Omental fat pad (tissue), 3 donors: ENCODE measurements at regions not wholly inside any gene's neighbourhood (a gene's known extent, or its start where the extent isn't known, plus 50 kb on each side); places are given as distances from the start of the nearest gene placed in this dataset.

Source experiments
- ATAC-seq: fragments of 150-250 bp; one replicate; pipeline ENCODE4 v1.9.1; 2016; ENCODE audit warnings: mild to moderate bottlenecking, moderate library complexity; ENCODE audit not compliant: low FRiP score
- DNase-seq: peaks from one replicate; pipeline ENCODE4 v3.0.0-alpha.2; 2019; ENCODE audit warnings: low spot score
- TF ChIP-seq, protein P1 (sequence below), 3 donors: fragments of 450-650 bp; IDR thresholded peaks; one replicate each; pipeline ENCODE4 v1.5.1; 2016 to 2017; ENCODE audit warnings: antibody characterized with exemption in 3 of 3, mild to moderate bottlenecking in 3 of 3, moderate library complexity in 2 of 3

- ATAC-seq (no peak), DNase-seq (no peak)
- TF ChIP-seq, protein P1, sequence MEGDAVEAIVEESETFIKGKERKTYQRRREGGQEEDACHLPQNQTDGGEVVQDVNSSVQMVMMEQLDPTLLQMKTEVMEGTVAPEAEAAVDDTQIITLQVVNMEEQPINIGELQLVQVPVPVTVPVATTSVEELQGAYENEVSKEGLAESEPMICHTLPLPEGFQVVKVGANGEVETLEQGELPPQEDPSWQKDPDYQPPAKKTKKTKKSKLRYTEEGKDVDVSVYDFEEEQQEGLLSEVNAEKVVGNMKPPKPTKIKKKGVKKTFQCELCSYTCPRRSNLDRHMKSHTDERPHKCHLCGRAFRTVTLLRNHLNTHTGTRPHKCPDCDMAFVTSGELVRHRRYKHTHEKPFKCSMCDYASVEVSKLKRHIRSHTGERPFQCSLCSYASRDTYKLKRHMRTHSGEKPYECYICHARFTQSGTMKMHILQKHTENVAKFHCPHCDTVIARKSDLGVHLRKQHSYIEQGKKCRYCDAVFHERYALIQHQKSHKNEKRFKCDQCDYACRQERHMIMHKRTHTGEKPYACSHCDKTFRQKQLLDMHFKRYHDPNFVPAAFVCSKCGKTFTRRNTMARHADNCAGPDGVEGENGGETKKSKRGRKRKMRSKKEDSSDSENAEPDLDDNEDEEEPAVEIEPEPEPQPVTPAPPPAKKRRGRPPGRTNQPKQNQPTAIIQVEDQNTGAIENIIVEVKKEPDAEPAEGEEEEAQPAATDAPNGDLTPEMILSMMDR (IDR thresholded peaks at IDR 0.05) = no peak
These were observed 322.0 kb upstream of the SOX11 start for GRCh38 chr2:5370158-5370557.

DNA sequence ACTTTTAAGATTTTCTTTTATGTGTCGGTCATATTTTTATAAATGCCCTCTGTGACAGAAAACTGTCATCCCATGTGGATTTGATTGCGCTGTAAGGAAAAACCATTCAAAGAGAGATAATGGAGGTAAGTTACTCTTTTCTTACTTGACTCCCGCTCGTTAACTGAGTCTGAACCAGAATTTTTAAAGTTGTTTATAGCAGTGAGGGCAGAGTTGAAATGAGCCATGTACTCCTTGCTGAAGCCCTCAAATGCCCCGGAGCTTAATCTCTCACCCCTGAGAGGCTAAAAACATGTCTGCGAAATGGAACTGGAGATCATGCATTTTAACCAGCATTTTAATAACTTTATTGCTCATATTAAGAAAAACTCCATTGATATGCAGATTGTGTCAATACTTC is 320.0 kb upstream of the SOX11 start:
- no peak for DNase-seq
- TF ChIP-seq, protein P1 (IDR thresholded peaks at IDR 0.05) = no peak
- no peak for ATAC-seq

GRCh38 chr2:5373200-5373599 is 319.0 kb upstream of the SOX11 start:
- no peak for DNase-seq
- TF ChIP-seq, protein P1 (IDR thresholded peaks at IDR 0.05) = no peak
- no peak for ATAC-seq

DNA sequence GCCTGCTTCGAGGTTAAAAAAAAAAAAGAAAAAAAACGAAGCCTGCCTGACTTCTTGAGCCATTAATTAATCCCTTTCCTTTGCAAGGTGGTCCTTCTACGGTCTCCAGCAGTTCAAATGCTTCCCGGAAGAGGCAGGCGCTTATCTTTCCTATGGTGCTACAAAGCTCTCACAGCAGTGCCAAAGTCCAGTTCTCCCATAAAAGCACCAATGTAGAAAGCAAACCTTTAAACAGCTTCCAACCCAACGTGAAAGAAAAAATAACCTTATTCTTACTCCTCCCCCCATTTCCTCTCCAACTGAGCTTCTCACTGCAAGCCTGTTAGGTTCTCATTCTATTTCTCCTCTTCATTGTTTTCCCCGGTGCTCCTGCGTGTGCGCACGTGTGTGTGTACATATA is 317.4 kb upstream of the SOX11 start:
- no peak for DNase-seq
- TF ChIP-seq, protein P1 (IDR thresholded peaks at IDR 0.05) = no peak
- ATAC-seq = no peak

- DNase-seq = no peak
- ATAC-seq = no peak
- TF ChIP-seq, protein P1 (IDR thresholded peaks at IDR 0.05) = no peak
These were observed 314.9 kb upstream of the SOX11 start for GRCh38 chr2:5377323-5377722.

GRCh38 chr2:5379811-5380210 is 312.4 kb upstream of the SOX11 start:
- no peak for ATAC-seq
- TF ChIP-seq, protein P1 (IDR thresholded peaks at IDR 0.05) = no peak
- no peak for DNase-seq

DNA sequence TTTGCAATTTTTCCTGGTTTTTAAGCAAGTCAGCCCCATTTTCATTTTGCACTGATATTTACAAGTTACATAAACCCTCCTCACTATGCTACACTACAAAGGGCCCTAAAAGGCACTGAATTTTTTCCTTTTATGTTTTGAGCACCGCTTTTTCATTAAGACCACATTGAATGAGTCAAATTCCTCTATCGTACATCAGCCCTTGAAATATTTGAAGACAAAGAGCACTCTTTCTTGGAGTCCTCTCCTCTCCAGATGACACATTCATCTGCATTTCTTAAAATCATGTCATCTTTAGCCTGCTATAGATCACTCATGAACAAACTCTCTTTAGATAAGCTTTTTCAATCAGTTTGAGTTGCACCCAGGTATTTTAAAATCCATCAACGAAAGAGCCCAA is 306.6 kb upstream of the SOX11 start:
- no peak for DNase-seq
- ATAC-seq = no peak
- TF ChIP-seq, protein P1 (IDR thresholded peaks at IDR 0.05) = no peak
